CD4-positive, alpha-beta T cell treated with Interleukin-10 for 1 hour (primary cell): ENCODE measurements at regions not wholly inside any gene's neighbourhood (a gene's known extent, or its start where the extent isn't known, plus 50 kb on each side); places are given as distances from the start of the nearest gene placed in this dataset.
"Not testable (repeated sequence)": the region's sequence is repeated elsewhere in the genome, so short reads cannot be mapped to it uniquely, and the experiment has no call there.

Experiments used
- DNase-seq: peaks from one replicate; pipeline ENCODE4 v3.0.0-alpha.2; 2020

- DNase-seq: no peak
These were observed 284.8 kb upstream of the CYRIA start for GRCh38 chr2:16950436-16950835.

- no peak for DNase-seq
These were observed 283.1 kb upstream of the CYRIA start for GRCh38 chr2:16948710-16949109.

- DNase-seq: no peak
These were observed 282.4 kb upstream of the CYRIA start for GRCh38 chr2:16948053-16948452.

GRCh38 chr2:16943279-16943958, 277.8 kb upstream of the CYRIA start:
- no peak for DNase-seq

GRCh38 chr2:16940214-16940613, 274.6 kb upstream of the CYRIA start:
- DNase-seq: no peak

GRCh38 chr2:16939771-16940170, 274.1 kb upstream of the CYRIA start:
- no peak for DNase-seq

- no peak for DNase-seq
These were observed 267.7 kb upstream of the CYRIA start for GRCh38 chr2:16933355-16933754.

- no peak for DNase-seq
These were observed 267.2 kb upstream of the CYRIA start for GRCh38 chr2:16932826-16933225.

GRCh38 chr2:16931441-16931840, 265.8 kb upstream of the CYRIA start:
- DNase-seq: no peak

- DNase-seq: no peak
These were observed 261.8 kb upstream of the CYRIA start for GRCh38 chr2:16927398-16927797.

GRCh38 chr2:16925145-16925544, 259.5 kb upstream of the CYRIA start:
- no peak for DNase-seq

GRCh38 chr2:16915341-16915755, 249.7 kb upstream of the CYRIA start:
- DNase-seq: not testable (repeated sequence)

- DNase-seq: no peak
These were observed 246.1 kb upstream of the CYRIA start for GRCh38 chr2:16911746-16912145.

- no peak for DNase-seq
These were observed 243.0 kb upstream of the CYRIA start for GRCh38 chr2:16908656-16909055.

- no peak for DNase-seq
These were observed 242.1 kb upstream of the CYRIA start for GRCh38 chr2:16907645-16908282.

GRCh38 chr2:16905325-16905724, 239.7 kb upstream of the CYRIA start:
- not testable (repeated sequence) for DNase-seq

GRCh38 chr2:16900405-16901025, 234.9 kb upstream of the CYRIA start:
- DNase-seq: no peak

GRCh38 chr2:16899958-16900357, 234.3 kb upstream of the CYRIA start:
- DNase-seq: no peak

GRCh38 chr2:16890081-16890480, 224.4 kb upstream of the CYRIA start:
- DNase-seq: no peak

GRCh38 chr2:16885027-16885426, 219.4 kb upstream of the CYRIA start:
- no peak for DNase-seq

- no peak for DNase-seq
These were observed 217.1 kb upstream of the CYRIA start for GRCh38 chr2:16882706-16883105.

- DNase-seq: no peak
These were observed 215.5 kb upstream of the CYRIA start for GRCh38 chr2:16881122-16881521.

- no peak for DNase-seq
These were observed 205.8 kb upstream of the CYRIA start for GRCh38 chr2:16871411-16871810.

GRCh38 chr2:16870491-16871076, 204.9 kb upstream of the CYRIA start:
- no peak for DNase-seq
